ENCODE measurements at regions not wholly inside any gene's neighbourhood (a gene's known extent, or its start where the extent isn't known, plus 50 kb on each side); places are given as distances from the start of the nearest gene placed in this dataset.

DNA sequence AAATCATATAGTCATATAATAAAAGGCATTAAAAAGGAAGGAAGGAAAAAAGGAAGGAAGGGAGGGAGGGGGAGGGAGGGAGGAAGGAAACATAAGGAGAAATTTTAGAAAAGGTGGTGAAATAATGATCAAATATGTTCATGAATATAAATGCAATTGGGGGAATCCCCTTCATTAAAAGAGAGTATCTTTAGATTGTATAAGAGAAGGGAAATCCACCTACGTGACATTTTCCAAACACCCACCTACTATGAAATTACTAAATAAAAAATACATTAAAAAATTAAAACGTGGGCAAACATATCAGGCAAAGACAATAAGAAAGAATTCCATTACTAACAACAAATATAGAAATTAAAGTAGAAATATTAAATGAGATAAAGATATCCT, 203.4 kb upstream of the PARD3B start:
- Histone ChIP-seq H3K9me3 (ENCODE audit: control insufficient read depth in 1 of 2, insufficient read depth in 1 of 2, low read depth in 1 of 2, low read length in 2 of 2) (no peaks in the 10 kb centered on the region), H3K27ac (ENCODE audit: low read depth, low read length) (no peak overlapping the region), H3K4me1 (ENCODE audit: control insufficient read depth in 1 of 2, insufficient read depth in 2 of 2, low read length in 2 of 2) (peaks cover 0 to 5% of the 10 kb centered on the region in 2 experiments; a peak in 1 of 4 replicates), H4K20me1 (ENCODE audit: insufficient read depth) (no peaks in the 10 kb centered on the region), H3K4me2 (ENCODE audit: low read length) (no peak overlapping the region), H3K4me3 (replicated peaks in 1 of 2; ENCODE audit: low read depth in 1 of 2, low read length in 2 of 2) (no peak overlapping the region), H3K79me2 (ENCODE audit: insufficient read depth, low read length) (no peaks in the 10 kb centered on the region), H3K9me2 (ENCODE audit: insufficient read depth) (no peaks in the 10 kb centered on the region), H3K27me3 (ENCODE audit: insufficient read depth, low read length) (0 out of 2 replicates have a peak, but pooled peaks cover 5% of the 10 kb centered on the region), H3K9ac (ENCODE audit: low read length) (no peak overlapping the region), H3K36me3 (ENCODE audit: control insufficient read depth in 1 of 2, insufficient read depth in 2 of 2, low read length in 2 of 2) (no peaks in the 10 kb centered on the region), H2AFZ (ENCODE audit: low read depth, low read length, poor library complexity, severe bottlenecking) (no peak overlapping the region)
- TF ChIP-seq POLR2AphosphoS5 (IDR thresholded peaks at IDR 0.05; ENCODE audit: low read depth, low read length) (no peak), ELF1 (IDR thresholded peaks at IDR 0.05; ENCODE audit: borderline replicate concordance, low read depth) (no peak), RAD21 (IDR thresholded peaks at IDR 0.05; ENCODE audit: low read depth) (no peak), SIN3A (IDR thresholded peaks at IDR 0.05; ENCODE audit: low read depth) (no peak), JUND (IDR thresholded peaks at IDR 0.05) (no peak), EZH2 (IDR thresholded peaks at IDR 0.05) (no peak), YY1 (IDR thresholded peaks at IDR 0.05; ENCODE audit: extremely low read depth, insufficient replicate concordance, low read depth, low read length) (no peak), EGR1 (IDR thresholded peaks at IDR 0.05; ENCODE audit: low read depth) (no peak), FOSL1 (IDR thresholded peaks at IDR 0.05; ENCODE audit: low read depth) (no peak), CEBPB (IDR thresholded peaks at IDR 0.05; ENCODE audit: low read depth) (no peak)
- TF ChIP-seq, protein P1, sequence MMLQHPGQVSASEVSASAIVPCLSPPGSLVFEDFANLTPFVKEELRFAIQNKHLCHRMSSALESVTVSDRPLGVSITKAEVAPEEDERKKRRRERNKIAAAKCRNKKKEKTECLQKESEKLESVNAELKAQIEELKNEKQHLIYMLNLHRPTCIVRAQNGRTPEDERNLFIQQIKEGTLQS (IDR thresholded peaks at IDR 0.05) = no peak
- TF ChIP-seq, protein P2, sequence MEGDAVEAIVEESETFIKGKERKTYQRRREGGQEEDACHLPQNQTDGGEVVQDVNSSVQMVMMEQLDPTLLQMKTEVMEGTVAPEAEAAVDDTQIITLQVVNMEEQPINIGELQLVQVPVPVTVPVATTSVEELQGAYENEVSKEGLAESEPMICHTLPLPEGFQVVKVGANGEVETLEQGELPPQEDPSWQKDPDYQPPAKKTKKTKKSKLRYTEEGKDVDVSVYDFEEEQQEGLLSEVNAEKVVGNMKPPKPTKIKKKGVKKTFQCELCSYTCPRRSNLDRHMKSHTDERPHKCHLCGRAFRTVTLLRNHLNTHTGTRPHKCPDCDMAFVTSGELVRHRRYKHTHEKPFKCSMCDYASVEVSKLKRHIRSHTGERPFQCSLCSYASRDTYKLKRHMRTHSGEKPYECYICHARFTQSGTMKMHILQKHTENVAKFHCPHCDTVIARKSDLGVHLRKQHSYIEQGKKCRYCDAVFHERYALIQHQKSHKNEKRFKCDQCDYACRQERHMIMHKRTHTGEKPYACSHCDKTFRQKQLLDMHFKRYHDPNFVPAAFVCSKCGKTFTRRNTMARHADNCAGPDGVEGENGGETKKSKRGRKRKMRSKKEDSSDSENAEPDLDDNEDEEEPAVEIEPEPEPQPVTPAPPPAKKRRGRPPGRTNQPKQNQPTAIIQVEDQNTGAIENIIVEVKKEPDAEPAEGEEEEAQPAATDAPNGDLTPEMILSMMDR (IDR thresholded peaks at IDR 0.05 in 2 of 3, conservative IDR thresholded peaks at IDR 0.05 in 1 of 3; ENCODE audit: borderline replicate concordance in 1 of 3, insufficient read depth in 1 of 3, low read depth in 2 of 3, low read length in 2 of 3) = no peak
- TF ChIP-seq, protein P3, sequence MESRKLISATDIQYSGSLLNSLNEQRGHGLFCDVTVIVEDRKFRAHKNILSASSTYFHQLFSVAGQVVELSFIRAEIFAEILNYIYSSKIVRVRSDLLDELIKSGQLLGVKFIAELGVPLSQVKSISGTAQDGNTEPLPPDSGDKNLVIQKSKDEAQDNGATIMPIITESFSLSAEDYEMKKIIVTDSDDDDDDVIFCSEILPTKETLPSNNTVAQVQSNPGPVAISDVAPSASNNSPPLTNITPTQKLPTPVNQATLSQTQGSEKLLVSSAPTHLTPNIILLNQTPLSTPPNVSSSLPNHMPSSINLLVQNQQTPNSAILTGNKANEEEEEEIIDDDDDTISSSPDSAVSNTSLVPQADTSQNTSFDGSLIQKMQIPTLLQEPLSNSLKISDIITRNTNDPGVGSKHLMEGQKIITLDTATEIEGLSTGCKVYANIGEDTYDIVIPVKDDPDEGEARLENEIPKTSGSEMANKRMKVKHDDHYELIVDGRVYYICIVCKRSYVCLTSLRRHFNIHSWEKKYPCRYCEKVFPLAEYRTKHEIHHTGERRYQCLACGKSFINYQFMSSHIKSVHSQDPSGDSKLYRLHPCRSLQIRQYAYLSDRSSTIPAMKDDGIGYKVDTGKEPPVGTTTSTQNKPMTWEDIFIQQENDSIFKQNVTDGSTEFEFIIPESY (IDR thresholded peaks at IDR 0.05; ENCODE audit: extremely low read depth, insufficient replicate concordance, low read length) = no peak
- CTCF ChIA-PET = no interaction called here
- RAD21 ChIA-PET (ENCODE audit: low non-redundant PET in 1 of 2, low total read pairs in 2 of 2, uncharacterized antibody in 2 of 2, unreplicated experiment in 2 of 2) = no interaction called here
- POLR2A ChIA-PET = no interaction called here
- DNase-seq (ENCODE audit: low read depth, low spot score) = no peak
- ATAC-seq = no peak
- intact Hi-C loops (cut with micrococcal nuclease) = no loop called here
- BruUV-seq (replicated peaks) = no TSS peak
